ENCODE measurements at regions not wholly inside any gene's neighbourhood (a gene's known extent, or its start where the extent isn't known, plus 50 kb on each side); places are given as distances from the start of the nearest gene placed in this dataset.
A peak's percentile ranks its signal among the peaks of the same experiment; 100 is the strongest.

DNA sequence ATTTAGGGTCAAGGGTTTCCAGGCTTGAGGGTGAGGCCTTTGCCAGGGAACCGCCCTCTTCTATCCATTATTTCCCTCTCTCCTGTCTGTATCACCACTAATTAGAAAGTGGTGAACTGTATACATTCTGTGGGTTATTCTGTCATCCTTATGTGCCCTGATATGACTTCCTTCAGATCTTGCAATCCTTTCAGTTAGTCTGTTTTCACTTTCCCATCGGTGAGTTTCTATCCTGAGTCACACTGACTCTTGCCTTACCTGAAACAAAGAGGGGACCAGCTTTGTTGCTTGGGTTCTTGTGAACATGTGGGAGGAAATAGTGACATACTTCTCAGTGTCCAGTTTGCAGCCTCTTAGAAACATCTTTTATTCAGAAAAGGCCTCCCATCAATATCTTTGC is 205.4 kb upstream of the GHR start:
- Mint-ChIP-seq H3K4me3 (no peak overlapping the region), H3K27ac (no peak overlapping the region), H3K9me3 (no peaks in the 10 kb centered on the region; the same call in 1 of the 2 replicates), H3K36me3 (no peaks in the 10 kb centered on the region), H3K27me3 (ENCODE audit: low read depth) (no peaks in the 10 kb centered on the region), H3K4me1 (no peaks in the 10 kb centered on the region)
- POLR2A ChIA-PET, result no interaction called here
- CTCF ChIA-PET, result no interaction called here
- DNase-seq (ENCODE audit: low spot score) (no peak), ATAC-seq (no peak)
- no peak for TF ChIP-seq ARID4B (CRISPR knock-in tag; IDR thresholded peaks at IDR 0.05; ENCODE audit: borderline replicate concordance)

DNA sequence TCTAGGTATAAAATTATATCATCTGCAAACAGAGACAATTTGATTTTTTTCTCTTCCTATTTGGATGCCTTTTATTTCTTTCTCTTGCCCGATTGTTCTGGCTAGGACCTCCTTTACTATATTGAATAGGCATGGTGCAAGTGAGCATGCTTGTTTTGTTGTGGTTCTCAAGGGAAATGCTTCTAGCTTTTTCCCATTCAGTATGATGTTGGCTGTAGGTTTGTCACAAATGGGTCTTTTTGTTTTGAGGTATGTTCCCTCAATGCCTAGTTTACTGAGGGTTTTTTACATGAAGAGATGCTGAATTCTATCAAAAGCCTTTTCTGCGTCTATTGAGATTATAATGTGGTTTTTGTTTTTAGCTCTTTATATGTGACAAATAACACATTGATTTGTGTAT is 198.2 kb upstream of the GHR start:
- Mint-ChIP-seq H3K36me3 (no peaks in the 10 kb centered on the region), H3K4me3 (no peak overlapping the region), H3K4me1 (peaks cover 34% of the 10 kb centered on the region), H3K9me3 (peaks cover 5% of the 10 kb centered on the region), H3K27ac (peak overlapping the region; percentile 61; the same call in 1 of the 2 replicates), H3K27me3 (ENCODE audit: low read depth) (peaks cover 8% of the 10 kb centered on the region)
- no peak for TF ChIP-seq USF1 (CRISPR knock-in tag; IDR thresholded peaks at IDR 0.05)
- ATAC-seq (peak; percentile 66), DNase-seq (ENCODE audit: low spot score) (no peak)
- ChIA-PET CTCF (interaction anchor here (1.3 kb wide), 1 partner anchor 290 kb away, joined by 3 read pairs; no protein-coding TSS in a partner anchor), POLR2A (no interaction called here)

DNA sequence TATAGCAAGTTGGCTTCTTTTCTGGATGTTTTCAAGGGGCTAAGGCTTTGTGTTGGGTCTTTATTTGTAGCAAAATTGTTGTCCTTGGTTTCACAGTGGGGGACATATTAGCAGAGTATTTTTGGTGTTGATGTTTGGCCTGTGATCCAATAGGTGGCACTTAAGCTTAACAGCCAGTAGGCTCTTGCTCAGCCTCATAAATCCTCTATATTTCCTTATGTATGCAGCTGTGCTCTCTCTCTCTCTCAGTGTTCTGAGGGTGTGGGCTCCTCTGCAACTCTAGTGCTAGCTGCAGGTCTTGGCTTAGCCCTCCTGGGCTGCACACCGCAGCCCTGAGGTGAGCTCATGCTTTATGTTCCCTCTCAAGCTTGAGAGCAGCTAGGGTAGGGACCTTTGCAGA is 195.0 kb upstream of the GHR start:
- H3K4me1 Mint-ChIP-seq, result peaks cover 34% of the 10 kb centered on the region
- TF ChIP-seq ZNF121 (CRISPR knock-in tag; IDR thresholded peaks at IDR 0.05) (no peak), PRDM15 (CRISPR knock-in tag; IDR thresholded peaks at IDR 0.05) (no peak)
- TF ChIP-seq, protein P1, sequence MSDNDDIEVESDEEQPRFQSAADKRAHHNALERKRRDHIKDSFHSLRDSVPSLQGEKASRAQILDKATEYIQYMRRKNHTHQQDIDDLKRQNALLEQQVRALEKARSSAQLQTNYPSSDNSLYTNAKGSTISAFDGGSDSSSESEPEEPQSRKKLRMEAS (CRISPR knock-in tag; IDR thresholded peaks at IDR 0.05), result no peak
- POLR2A ChIA-PET, result no interaction called here
- H3K9me3 Mint-ChIP-seq, result peaks cover 22% of the 10 kb centered on the region
- DNase-seq (ENCODE audit: low spot score) (no peak), ATAC-seq (peak; percentile 58)
- H3K36me3 Mint-ChIP-seq, result no peaks in the 10 kb centered on the region
- peaks cover 8% of the 10 kb centered on the region for H3K27me3 Mint-ChIP-seq (ENCODE audit: low read depth)
- CTCF ChIA-PET, result interaction anchor here (0.6 to 1.7 kb wide), 5 partner anchors 171 to 355 kb away, joined by 3 to 5 read pairs (median 3); partner anchors contain the start of gene GHR
- H3K27ac Mint-ChIP-seq, result no peak overlapping the region
- H3K4me3 Mint-ChIP-seq, result no peak overlapping the region

DNA sequence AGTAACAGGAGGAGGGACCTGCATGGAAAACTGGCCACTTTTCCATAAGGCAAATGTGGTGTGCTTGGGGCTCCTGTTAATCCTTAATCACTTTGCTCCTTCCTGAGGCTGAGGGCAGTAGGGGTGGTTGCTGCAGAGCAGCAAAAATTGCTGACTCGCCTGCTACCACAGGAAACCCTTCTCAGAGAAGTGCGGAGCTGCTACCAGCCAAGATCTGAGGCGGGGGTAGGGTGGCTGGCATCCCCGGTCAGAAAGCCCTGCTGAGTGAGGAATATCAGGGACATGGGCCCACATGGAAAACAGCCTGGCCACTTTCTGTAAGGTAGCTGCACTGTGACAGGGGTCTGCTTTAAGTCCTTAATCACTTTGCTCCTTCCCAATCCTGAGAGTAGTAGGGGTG is 192.4 kb upstream of the GHR start:
- Mint-ChIP-seq H3K36me3 (no peaks in the 10 kb centered on the region), H3K4me3 (no peak overlapping the region), H3K9me3 (peaks cover 22% of the 10 kb centered on the region), H3K4me1 (peaks cover 21% of the 10 kb centered on the region), H3K27me3 (ENCODE audit: low read depth) (peaks cover 8% of the 10 kb centered on the region), H3K27ac (no peak overlapping the region)
- ATAC-seq (peak; percentile 30; the same call in 1 of the 2 replicates), DNase-seq (ENCODE audit: low spot score) (no peak)
- CTCF ChIA-PET, result no interaction called here
- POLR2A ChIA-PET, result no interaction called here
- no peak for TF ChIP-seq ZNF138 (CRISPR knock-in tag; conservative IDR thresholded peaks at IDR 0.05)
- no peak for TF ChIP-seq OVOL2 (CRISPR knock-in tag; IDR thresholded peaks at IDR 0.05; ENCODE audit: borderline replicate concordance)
- no peak for TF ChIP-seq PRDM15 (CRISPR knock-in tag; IDR thresholded peaks at IDR 0.05)
- no peak for TF ChIP-seq SP1 (CRISPR knock-in tag; conservative IDR thresholded peaks at IDR 0.05)
- TF ChIP-seq, protein P2, sequence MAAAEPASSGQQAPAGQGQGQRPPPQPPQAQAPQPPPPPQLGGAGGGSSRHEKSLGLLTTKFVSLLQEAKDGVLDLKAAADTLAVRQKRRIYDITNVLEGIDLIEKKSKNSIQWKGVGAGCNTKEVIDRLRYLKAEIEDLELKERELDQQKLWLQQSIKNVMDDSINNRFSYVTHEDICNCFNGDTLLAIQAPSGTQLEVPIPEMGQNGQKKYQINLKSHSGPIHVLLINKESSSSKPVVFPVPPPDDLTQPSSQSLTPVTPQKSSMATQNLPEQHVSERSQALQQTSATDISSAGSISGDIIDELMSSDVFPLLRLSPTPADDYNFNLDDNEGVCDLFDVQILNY (CRISPR knock-in tag; IDR thresholded peaks at IDR 0.05), result no peak
- no peak for TF ChIP-seq ZNF423 (CRISPR knock-in tag; IDR thresholded peaks at IDR 0.05)
- no peak for TF ChIP-seq RELA (CRISPR knock-in tag; IDR thresholded peaks at IDR 0.05; ENCODE audit: borderline replicate concordance)
- TF ChIP-seq CDX4 (CRISPR knock-in tag; IDR thresholded peaks at IDR 0.05; ENCODE audit: borderline replicate concordance), result no peak
- no peak for TF ChIP-seq FOXJ3 (CRISPR knock-in tag; IDR thresholded peaks at IDR 0.05; ENCODE audit: borderline replicate concordance)
- no peak for TF ChIP-seq KAT7 (CRISPR knock-in tag; IDR thresholded peaks at IDR 0.05; ENCODE audit: borderline replicate concordance)
